Tibial nerve (tissue), 4 donors: ENCODE measurements at regions not wholly inside any gene's neighbourhood (a gene's known extent, or its start where the extent isn't known, plus 50 kb on each side); places are given as distances from the start of the nearest gene placed in this dataset.

ENCODE experiments used
- DNase-seq, 2 donors: peaks; one replicate each; pipeline ENCODE4 v3.0.0-alpha.2; 2019; ENCODE audit warnings: low spot score in 2 of 2
- H3K27ac ChIP-seq, 4 donors: fragments of 200-600 bp; sonication (generic) in 3 of 4; one replicate each; pipeline ENCODE4 v1.5.1; 2017 to 2019; ENCODE audit warnings: mild to moderate bottlenecking in 1 of 4
- H3K27me3 ChIP-seq, 2 donors: fragments of 200-600 bp; sonication (generic) in 1 of 2; one replicate each; pipeline versions ENCODE4 v1.5.1 to v1.6.0; 2017 to 2019
- H3K36me3 ChIP-seq, 3 donors: fragments of 200-600 bp; sonication (generic); one replicate each; pipeline ENCODE4 v1.5.1; 2018 to 2019
- H3K4me1 ChIP-seq, 4 donors: fragments of 200-600 bp; sonication (generic) in 3 of 4; one replicate each; pipeline ENCODE4 v1.5.1; 2017 to 2019
- H3K4me3 ChIP-seq, 4 donors: fragments of 200-600 bp; sonication (generic) in 3 of 4; one replicate each; pipeline ENCODE4 v1.5.1; 2017 to 2019; ENCODE audit warnings: mild to moderate bottlenecking in 1 of 4, moderate library complexity in 1 of 4
- H3K9me3 ChIP-seq, 4 donors: fragments of 200-600 bp; sonication (generic) in 3 of 4; one replicate each; pipeline ENCODE4 v1.5.1; 2017 to 2019
- CTCF ChIP-seq, 5 experiments: fragments of 200-600 bp in 3 of 5; fragments of 450-650 bp in 2 of 5; sonication (generic) in 3 of 5; IDR thresholded peaks; one replicate each; pipeline ENCODE4 v1.5.1; 2016 to 2019; ENCODE audit warnings: antibody characterized with exemption in 5 of 5, mild to moderate bottlenecking in 3 of 5, moderate library complexity in 2 of 5
- EP300 ChIP-seq, 2 donors: sonication (generic); formaldehyde crosslinking; IDR thresholded peaks; one replicate each; pipeline ENCODE4 v1.6.1; 2017; ENCODE audit warnings: antibody characterized with exemption in 2 of 2, mild to moderate bottlenecking in 1 of 2
- POLR2A ChIP-seq, 2 donors: fragments of 450-650 bp; IDR thresholded peaks; one replicate each; pipeline ENCODE4 v1.6.1; 2017; ENCODE audit warnings: antibody characterized with exemption in 2 of 2, mild to moderate bottlenecking in 2 of 2, moderate library complexity in 2 of 2
- WGBS, 2 donors: methylation state at CpG; one replicate each; pipeline ENCODE4 v1.1.5; 2018; 5-methylcytosine and 5-hydroxymethylcytosine counted together

GRCh38 chr18:44503854-44504253 is 176.8 kb upstream of the SETBP1 start:
- H3K27me3 ChIP-seq = no peaks in the 10 kb centered on the region
- TF ChIP-seq POLR2A (IDR thresholded peaks at IDR 0.05) (no peak), CTCF (IDR thresholded peaks at IDR 0.05) (no peak), EP300 (IDR thresholded peaks at IDR 0.05) (no peak)
- H3K9me3 ChIP-seq = no peaks in the 10 kb centered on the region
- DNase-seq = no peak
- H3K4me1 ChIP-seq = no peaks in the 10 kb centered on the region
- H3K36me3 ChIP-seq = no peaks in the 10 kb centered on the region
- WGBS, 2 donors = 86 to 88% methylated on average over 1 of the region's 1 CpG
- no peak overlapping the region for H3K27ac ChIP-seq
- no peak overlapping the region for H3K4me3 ChIP-seq

- DNase-seq = peak in 1 of 2 donors; percentile 21
- no peaks in the 10 kb centered on the region for H3K9me3 ChIP-seq
- no peaks in the 10 kb centered on the region for H3K4me1 ChIP-seq
- 38 to 42% methylated on average over 6 of the region's 6 CpGs for WGBS, 2 donors
- no peak overlapping the region for H3K27ac ChIP-seq
- H3K36me3 ChIP-seq = no peaks in the 10 kb centered on the region
- TF ChIP-seq EP300 (IDR thresholded peaks at IDR 0.05) (peak in 1 of 2 donors; percentile 58), POLR2A (IDR thresholded peaks at IDR 0.05) (no peak)
- H3K27me3 ChIP-seq = no peaks in the 10 kb centered on the region
- no peak overlapping the region for H3K4me3 ChIP-seq
Observed at GRCh38 chr18:44507729-44508325, 172.9 kb upstream of the SETBP1 start.

GRCh38 chr18:44508474-44508873 is 172.2 kb upstream of the SETBP1 start:
- H3K36me3 ChIP-seq = no peaks in the 10 kb centered on the region
- H3K9me3 ChIP-seq = no peaks in the 10 kb centered on the region
- 83 to 84% methylated on average over 3 of the region's 3 CpGs for WGBS, 2 donors
- no peaks in the 10 kb centered on the region for H3K27me3 ChIP-seq
- TF ChIP-seq POLR2A (IDR thresholded peaks at IDR 0.05) (no peak), CTCF (IDR thresholded peaks at IDR 0.05) (no peak)
- no peak for DNase-seq
- no peak overlapping the region for H3K4me3 ChIP-seq
- H3K4me1 ChIP-seq = no peaks in the 10 kb centered on the region
- no peak overlapping the region for H3K27ac ChIP-seq

- H3K27me3 ChIP-seq = no peaks in the 10 kb centered on the region
- no peaks in the 10 kb centered on the region for H3K4me1 ChIP-seq
- no peak overlapping the region for H3K4me3 ChIP-seq
- H3K9me3 ChIP-seq = no peaks in the 10 kb centered on the region
- WGBS, 2 donors = 79 to 84% methylated on average over 2 of the region's 2 CpGs
- H3K27ac ChIP-seq = no peak overlapping the region
- no peak for DNase-seq
- TF ChIP-seq CTCF (IDR thresholded peaks at IDR 0.05) = no peak
- no peak for TF ChIP-seq EP300 (IDR thresholded peaks at IDR 0.05)
- no peak for TF ChIP-seq POLR2A (IDR thresholded peaks at IDR 0.05)
- H3K36me3 ChIP-seq = no peaks in the 10 kb centered on the region
Observed at GRCh38 chr18:44509048-44509447, 171.6 kb upstream of the SETBP1 start.

- Histone ChIP-seq H3K36me3 (no peaks in the 10 kb centered on the region), H3K9me3 (no peaks in the 10 kb centered on the region), H3K4me3 (no peak overlapping the region), H3K27ac (no peak overlapping the region), H3K27me3 (no peaks in the 10 kb centered on the region), H3K4me1 (no peaks in the 10 kb centered on the region)
- WGBS, 2 donors = 35% methylated on average over 6 of the region's 6 CpGs
- DNase-seq = no peak
- TF ChIP-seq POLR2A (IDR thresholded peaks at IDR 0.05) (no peak), EP300 (IDR thresholded peaks at IDR 0.05) (no peak), CTCF (IDR thresholded peaks at IDR 0.05) (no peak)
Observed at GRCh38 chr18:44510390-44510789, 170.3 kb upstream of the SETBP1 start.

- Histone ChIP-seq H3K4me3 (no peak overlapping the region), H3K27ac (no peak overlapping the region), H3K4me1 (no peaks in the 10 kb centered on the region), H3K36me3 (no peaks in the 10 kb centered on the region), H3K9me3 (no peaks in the 10 kb centered on the region), H3K27me3 (no peaks in the 10 kb centered on the region)
- 94 to 95% methylated on average over 3 of the region's 3 CpGs for WGBS, 2 donors
- no peak for TF ChIP-seq POLR2A (IDR thresholded peaks at IDR 0.05)
- TF ChIP-seq CTCF (IDR thresholded peaks at IDR 0.05) = no peak
- no peak for TF ChIP-seq EP300 (IDR thresholded peaks at IDR 0.05)
- DNase-seq = no peak
Observed at GRCh38 chr18:44513233-44513632, 167.5 kb upstream of the SETBP1 start.
